ENCODE measurements at regions not wholly inside any gene's neighbourhood (a gene's known extent, or its start where the extent isn't known, plus 50 kb on each side); places are given as distances from the start of the nearest gene placed in this dataset.

DNA sequence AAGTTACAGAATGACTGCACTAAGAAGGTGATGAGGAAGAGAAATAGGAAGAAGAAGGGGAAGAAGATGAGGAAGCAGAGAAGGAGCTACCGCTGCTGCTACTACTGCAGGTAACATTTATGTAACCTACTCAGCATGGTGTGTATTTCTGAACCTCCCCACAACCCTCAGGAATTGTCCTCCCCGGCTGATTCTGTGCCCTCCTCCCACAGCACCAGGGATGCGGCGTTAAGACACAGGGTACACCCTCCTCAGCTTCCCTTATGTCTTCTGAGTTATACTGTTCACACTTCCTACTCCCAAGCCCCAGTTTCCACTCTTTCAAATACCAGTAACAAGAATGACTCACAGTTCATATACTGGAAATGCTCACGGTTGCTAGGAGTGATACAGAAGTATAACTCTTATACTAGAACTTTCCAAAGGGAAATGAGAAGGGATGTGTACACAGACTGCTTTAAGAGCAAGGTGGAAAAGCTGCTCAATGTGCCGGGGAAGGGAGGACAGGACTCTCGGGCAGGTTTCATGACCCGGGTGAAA, 224.5 kb upstream of the PSMD7 start:
- no peak for TF ChIP-seq POLR2A (IDR thresholded peaks at IDR 0.05)
- TF ChIP-seq, protein P1, sequence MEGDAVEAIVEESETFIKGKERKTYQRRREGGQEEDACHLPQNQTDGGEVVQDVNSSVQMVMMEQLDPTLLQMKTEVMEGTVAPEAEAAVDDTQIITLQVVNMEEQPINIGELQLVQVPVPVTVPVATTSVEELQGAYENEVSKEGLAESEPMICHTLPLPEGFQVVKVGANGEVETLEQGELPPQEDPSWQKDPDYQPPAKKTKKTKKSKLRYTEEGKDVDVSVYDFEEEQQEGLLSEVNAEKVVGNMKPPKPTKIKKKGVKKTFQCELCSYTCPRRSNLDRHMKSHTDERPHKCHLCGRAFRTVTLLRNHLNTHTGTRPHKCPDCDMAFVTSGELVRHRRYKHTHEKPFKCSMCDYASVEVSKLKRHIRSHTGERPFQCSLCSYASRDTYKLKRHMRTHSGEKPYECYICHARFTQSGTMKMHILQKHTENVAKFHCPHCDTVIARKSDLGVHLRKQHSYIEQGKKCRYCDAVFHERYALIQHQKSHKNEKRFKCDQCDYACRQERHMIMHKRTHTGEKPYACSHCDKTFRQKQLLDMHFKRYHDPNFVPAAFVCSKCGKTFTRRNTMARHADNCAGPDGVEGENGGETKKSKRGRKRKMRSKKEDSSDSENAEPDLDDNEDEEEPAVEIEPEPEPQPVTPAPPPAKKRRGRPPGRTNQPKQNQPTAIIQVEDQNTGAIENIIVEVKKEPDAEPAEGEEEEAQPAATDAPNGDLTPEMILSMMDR (IDR thresholded peaks at IDR 0.05 in 8 of 11, conservative IDR thresholded peaks at IDR 0.05 in 3 of 11) = no peak

Data from spleen (tissue), 7 donors.